Left renal cortex interstitium (tissue), 4 donors: ENCODE measurements at regions not wholly inside any gene's neighbourhood (a gene's known extent, or its start where the extent isn't known, plus 50 kb on each side); places are given as distances from the start of the nearest gene placed in this dataset.
"Not testable (repeated sequence)": the region's sequence is repeated elsewhere in the genome, so short reads cannot be mapped to it uniquely, and the experiment has no call there.

Experiments
- DNase-seq, 4 donors: peaks; one replicate each; pipeline ENCODE4 v3.0.0-alpha.2; 2013; ENCODE audit warnings: low read depth in 4 of 4, low spot score in 2 of 4, missing footprints in 1 of 4

DNA sequence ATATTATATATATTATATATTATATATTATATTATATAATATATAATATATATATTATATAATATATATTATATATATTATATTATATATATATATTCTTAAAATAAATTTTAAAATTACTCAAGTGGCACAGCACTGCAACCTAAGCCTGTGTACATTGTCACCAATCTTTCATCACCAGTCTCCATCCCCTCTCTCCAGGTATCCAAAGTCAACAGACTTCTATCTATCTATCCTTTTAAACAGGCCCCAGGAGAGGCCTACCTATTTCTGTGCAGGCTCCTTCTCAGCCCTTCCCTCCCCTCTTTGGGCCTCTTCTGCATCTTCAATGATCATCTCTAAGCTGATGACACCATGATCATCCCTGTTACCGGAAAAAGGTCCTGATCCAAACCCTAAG lies 111.7 kb downstream of the RHOU start:
- DNase-seq = no peak

DNA sequence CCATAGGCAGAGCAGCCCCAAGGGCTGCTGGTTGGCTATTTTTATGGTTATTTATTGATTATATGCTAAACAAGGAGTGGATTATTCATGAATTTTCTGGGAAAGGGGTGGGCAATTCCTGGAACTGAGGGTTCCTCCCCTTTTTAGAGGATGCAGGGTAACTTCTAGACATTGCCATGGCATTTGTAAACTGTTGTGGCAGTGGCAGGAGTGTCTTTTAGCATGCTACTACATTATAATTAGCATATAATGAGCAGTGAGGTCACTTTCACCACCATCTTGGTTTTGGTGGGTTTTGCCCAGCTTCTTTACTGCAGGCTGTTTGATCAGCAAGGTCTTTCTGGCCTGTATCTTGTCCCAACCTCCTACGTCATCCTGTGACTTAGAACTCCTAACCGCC lies 112.2 kb downstream of the RHOU start:
- DNase-seq = not testable (repeated sequence)

GRCh38 chr1:228848406-228848805 lies 113.1 kb downstream of the RHOU start:
- no peak for DNase-seq

DNA sequence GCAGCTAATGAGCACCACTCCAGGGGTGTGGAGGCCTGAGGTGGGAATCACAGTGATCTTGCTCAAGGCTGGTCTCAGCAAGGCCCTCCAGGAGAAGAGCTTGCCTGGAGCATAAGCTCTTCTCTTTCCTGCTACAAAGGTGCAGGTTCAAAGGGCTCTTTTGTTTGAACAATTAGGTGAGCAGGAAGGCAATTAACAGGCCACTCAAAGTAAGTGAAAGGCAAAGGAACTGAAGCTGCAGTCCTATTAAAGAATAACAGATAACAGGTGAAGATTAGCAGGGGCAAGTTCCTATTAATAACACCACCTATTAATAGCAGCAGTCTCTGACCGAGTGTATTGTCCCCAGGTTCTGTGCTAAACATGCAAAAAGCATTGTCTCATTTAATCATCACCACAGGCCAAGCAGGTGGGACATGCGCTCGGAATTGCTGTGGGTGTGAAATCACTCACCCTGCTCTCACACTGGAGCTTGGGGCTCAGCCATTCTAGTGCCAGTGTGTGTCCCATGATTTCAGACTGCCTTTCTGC lies 113.8 kb downstream of the RHOU start:
- DNase-seq = no peak

GRCh38 chr1:228850141-228851100 lies 115.1 kb downstream of the RHOU start:
- DNase-seq = no peak

- no peak for DNase-seq
Measured at GRCh38 chr1:228851193-228851592, 115.9 kb downstream of the RHOU start.

DNA sequence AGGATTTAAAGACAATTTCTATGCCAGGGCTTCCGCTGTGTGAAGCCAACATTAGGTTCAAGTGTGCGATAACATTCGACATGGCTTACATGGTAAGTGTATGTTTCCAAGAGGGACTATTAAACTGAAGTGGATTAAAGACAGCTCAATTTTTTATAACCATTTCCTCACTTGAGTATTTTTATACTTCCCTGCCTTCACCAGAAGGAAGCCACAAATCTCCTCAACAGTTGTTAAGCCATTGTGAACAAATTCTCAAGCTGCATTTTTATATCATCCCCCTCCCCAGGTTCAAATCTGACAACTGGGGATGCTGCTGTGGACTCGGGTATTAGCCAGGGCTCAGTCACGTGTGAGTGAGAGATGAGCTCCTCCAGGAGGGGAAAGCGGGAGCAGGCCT lies 116.3 kb downstream of the RHOU start:
- no peak for DNase-seq

DNA sequence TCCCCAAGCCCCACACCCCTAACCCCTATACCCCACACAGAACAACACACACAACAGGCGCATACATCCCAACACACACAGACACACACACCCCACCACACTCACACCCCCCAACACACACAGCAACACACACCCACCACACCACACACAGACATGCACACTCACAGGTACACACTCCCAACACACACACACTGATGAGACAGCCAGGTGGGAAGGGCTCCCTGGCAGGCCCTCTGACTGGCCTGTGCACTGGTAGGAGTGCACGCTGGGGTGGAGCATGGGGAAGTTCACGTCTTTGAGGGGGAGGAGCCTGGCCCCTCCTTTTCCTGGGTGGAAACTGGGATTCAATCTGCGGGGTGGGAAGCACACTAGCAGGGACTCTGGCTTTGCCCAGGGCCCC lies 116.7 kb downstream of the RHOU start:
- no peak for DNase-seq

GRCh38 chr1:228852511-228853088 lies 117.3 kb downstream of the RHOU start:
- DNase-seq = no peak

GRCh38 chr1:228853191-228853590 lies 117.9 kb downstream of the RHOU start:
- DNase-seq = no peak

DNA sequence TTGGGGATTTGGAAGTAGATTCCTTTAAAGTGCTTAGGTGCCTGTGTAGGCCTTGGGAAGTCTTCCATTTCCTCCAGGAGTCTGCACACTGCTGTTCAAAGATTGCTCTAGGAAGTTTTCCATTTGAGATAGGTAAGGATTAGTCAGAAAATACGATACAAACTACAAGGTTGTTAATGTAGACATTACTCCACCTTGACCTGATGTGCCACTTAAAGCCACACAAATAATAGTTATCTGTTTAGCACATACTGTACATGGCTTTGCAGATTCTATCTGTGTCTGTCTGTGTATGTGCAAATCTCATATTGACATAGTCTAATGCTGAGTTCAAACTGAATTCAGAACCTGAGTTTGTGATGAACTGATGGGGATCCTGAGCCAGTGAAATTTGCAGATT lies 118.4 kb downstream of the RHOU start:
- DNase-seq = no peak

- DNase-seq = no peak
Measured at GRCh38 chr1:228854907-228855306, 119.6 kb downstream of the RHOU start.

DNA sequence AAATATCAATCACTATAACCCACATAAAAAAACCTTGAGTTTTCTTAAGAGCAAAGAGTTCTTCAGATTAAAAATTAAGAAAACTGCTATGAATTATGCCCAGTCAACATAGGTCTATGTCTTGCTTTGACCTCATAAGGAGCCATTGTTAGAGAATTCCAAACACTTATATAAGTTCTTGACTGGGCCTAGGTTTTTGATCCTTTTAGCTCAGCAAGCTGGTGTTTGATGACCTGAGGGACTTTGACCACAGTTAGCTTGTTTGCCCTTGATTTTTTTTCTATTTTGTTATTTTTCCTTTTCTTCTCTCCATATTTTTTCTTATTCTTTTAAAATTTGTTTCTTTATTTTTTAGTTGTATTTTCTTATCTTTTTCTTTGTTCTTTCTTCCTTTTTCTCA lies 122.3 kb downstream of the RHOU start:
- no peak for DNase-seq

DNA sequence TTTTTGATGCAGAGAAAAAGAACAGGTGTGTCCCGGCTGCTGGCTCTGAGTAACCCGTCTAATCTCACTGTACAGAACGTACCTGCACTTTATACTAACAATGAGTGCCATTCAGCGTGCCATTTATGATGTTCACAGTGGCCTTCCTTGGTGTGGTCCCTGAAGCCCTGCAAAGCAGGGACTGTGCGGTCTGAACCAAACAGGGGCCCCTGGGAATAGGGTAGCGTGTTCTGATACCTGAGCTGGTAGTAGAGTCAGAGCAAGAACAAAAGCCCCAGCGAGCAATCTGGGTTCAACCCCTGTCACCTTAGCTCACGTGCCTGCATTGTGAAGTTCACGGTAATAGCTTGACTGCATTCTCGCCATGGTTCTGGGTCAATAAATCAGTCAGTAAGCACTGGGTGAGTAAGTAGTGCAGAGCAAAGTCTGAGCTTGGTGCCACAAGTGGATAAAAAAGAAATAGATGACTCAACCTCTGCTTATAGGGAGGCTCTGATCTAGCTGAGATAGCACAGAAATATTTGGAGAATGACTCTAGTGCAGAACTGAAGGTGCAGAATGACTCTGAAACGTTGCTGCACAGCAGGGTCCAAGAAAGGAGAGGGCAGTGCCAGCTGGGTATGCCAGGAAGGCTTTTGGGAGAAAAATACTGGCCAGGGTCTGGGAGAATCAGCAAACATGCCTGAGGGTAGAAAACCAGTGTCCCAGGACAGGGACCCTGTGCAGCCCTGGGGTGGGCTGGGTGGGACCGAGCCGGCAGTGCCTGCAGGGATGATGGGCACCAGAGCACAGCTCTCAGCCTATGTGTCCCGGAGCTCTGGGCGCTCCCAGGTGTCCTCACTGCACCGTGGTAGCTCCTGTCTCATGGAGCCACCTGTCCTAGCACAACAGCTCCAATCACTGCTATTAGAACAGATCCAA lies 125.9 kb downstream of the RHOU start:
- DNase-seq = peak in 1 of 4 donors; percentile 46

GRCh38 chr1:228861832-228862180 lies 126.5 kb downstream of the RHOU start:
- no peak for DNase-seq

- DNase-seq = no peak
Measured at GRCh38 chr1:228862542-228863505, 127.5 kb downstream of the RHOU start.

GRCh38 chr1:228863776-228864175 lies 128.5 kb downstream of the RHOU start:
- no peak for DNase-seq

GRCh38 chr1:228865627-228866330 lies 130.5 kb downstream of the RHOU start:
- no peak for DNase-seq

DNA sequence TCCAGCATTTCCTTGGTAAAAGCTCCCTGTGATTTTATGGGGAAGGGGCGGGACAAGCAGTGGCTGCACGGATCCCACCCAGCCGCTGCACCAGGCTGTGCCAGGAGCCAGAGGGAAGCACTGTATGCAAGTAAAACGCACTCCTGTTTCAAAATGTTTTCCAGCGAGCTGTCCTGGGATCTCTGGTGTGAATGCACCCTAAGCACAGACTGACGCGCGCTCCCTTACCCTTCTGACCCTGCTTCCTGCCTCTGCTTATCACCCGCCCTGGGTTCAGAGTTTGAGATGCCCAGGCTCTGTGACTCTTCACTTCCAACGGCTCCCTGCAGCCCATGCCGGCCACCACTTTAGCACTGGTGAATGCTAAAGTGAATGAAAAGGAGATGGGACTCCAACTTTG lies 131.2 kb downstream of the RHOU start:
- no peak for DNase-seq
